ENCODE measurements at regions not wholly inside any gene's neighbourhood (a gene's known extent, or its start where the extent isn't known, plus 50 kb on each side); places are given as distances from the start of the nearest gene placed in this dataset.

DNA sequence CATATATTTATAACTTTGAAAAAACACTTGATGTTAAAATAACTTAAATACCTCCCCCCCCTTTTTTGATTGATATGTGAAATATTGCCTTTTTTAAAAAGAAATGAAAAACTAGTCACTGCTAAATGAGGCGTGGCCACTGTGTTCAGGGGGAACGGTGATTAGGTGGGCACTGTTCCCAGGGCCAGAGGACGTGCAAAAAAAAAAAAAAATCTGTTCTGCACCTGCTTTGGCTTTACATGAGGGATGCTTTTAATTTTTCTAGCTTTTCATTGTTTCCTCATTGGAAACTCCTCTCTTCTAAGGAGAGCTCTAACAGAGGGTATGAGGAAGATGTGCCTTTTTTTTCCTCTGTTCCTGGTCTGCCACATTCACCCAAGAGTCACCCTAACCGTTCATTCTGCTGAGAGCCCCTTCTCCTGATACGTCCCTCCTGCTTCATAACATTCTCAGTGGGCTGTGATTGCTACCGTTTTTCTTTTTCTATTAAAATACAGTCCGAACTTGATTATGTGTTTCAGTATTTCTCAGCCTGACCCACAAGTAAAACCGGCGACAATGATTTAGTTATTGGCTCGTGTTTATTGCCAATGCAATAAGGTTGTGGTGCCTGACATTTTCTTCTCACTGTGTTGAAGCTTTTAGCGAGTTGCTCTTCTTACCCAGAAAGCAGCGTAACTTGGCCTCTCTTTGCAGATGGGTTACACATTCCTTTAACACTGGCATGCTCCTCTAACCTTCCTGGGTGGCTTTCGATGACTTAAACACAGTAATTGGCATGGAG lies 64.8 kb upstream of the ZNF536 start:
- Histone ChIP-seq H3K27me3 (no peaks in the 10 kb centered on the region), H4K20me1 (no peaks in the 10 kb centered on the region), H3K9ac (no peak overlapping the region), H3K4me3 (no peak overlapping the region), H3K4me2 (no peak overlapping the region), H3K27ac (no peak overlapping the region), H3K4me1 (no peaks in the 10 kb centered on the region), H3K9me3 (no peaks in the 10 kb centered on the region), H3K36me3 (no peaks in the 10 kb centered on the region)
- no peak for TF ChIP-seq Cebpa-rat (IDR thresholded peaks at IDR 0.05)

DNA sequence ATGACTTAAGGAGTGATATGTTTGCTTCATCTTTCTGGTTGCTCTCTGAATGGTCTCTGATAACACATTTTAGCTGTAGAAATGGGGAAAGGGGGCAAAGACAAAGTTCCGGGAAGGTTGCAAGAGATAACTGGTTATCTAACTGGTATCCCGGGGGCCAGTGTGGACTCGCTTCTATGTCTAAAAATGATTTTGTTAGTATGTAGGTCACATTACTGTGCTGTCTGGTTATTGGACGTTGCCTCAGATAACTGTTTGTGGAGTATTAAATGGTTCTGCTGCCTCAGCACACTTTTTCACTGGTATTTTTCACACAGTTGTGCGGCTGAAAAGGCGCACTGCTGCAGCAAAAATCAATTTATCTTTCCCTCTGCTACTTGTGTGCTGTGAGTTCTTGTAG lies 63.0 kb upstream of the ZNF536 start:
- Histone ChIP-seq H4K20me1 (no peaks in the 10 kb centered on the region), H3K4me3 (no peak overlapping the region), H3K4me1 (no peaks in the 10 kb centered on the region), H3K36me3 (no peaks in the 10 kb centered on the region), H3K9me3 (no peaks in the 10 kb centered on the region), H3K4me2 (no peak overlapping the region), H3K27ac (no peak overlapping the region), H3K27me3 (no peaks in the 10 kb centered on the region), H3K9ac (no peak overlapping the region)
- TF ChIP-seq Cebpa-rat (IDR thresholded peaks at IDR 0.05) = no peak

DNA sequence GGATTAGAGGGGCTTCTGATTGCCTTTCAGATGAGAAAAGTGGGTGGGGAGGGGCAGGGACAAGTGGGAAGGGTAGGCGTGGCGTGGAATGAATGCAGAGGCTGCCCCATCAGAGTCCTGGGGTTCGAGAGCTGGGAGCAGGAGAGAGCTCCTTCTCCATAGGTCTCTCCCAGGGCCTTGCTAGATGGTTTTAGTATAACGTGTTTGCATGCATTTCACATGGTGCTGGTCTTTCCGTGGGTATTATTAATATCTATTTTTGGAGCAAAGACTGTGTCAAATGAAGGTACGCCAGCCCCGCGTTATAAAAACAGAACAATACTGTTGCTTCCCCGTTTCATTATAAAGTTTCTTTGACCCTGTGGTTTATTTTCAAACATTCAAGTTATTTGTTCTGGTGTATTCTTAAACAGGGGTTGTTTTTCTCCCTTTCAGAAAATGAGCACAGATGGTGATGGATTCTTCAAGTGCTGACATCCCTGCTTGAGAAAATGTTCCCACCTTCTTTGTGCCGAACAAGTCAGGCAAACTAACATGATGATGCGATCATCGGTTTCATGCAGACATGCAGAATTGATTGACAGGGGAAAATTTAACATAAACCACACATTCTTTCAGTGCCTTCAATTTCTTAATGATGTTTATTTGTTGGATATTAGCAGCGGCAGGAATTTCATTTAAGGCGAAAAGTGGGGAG lies 62.1 kb upstream of the ZNF536 start:
- Histone ChIP-seq H4K20me1 (no peaks in the 10 kb centered on the region), H3K9ac (no peak overlapping the region), H3K9me3 (0 out of 2 replicates have a peak, but pooled peaks cover under 1% of the 10 kb centered on the region), H3K27ac (no peak overlapping the region), H3K4me3 (no peak overlapping the region), H3K36me3 (no peaks in the 10 kb centered on the region), H3K27me3 (no peaks in the 10 kb centered on the region), H3K4me2 (no peak overlapping the region), H3K4me1 (no peaks in the 10 kb centered on the region)
- TF ChIP-seq Cebpa-rat (IDR thresholded peaks at IDR 0.05) = no peak

DNA sequence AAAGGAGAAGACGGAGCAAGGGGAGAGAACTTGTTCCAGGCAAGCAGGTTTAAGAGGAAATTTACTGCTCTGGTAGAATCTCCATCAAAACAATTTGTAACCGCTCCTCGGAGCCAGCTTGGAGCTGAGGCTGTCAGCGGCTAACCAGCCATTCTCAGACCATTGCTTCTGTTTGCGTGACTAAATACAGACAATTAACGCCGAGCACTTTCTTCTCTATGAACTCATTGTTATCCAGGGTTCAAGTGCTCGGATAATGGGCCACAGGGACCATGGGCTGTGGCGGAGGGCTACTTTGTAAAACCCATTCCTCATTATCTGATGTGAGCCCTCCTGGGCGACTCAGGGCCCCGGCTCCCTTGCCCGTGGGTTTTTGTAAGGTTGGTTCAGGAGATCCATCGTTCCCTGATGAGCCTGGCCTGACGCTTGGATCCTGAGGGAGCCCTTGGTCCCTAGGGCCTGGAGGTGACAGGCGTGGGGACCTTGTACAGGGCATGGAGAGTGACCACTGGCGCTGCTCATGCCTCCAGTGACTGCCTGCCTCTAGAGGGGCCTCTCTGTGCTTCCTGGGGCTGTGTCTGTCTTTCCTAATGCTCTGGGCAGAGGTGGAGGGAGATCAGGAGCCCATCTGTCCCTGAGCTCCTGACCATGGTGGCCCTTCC lies 61.5 kb upstream of the ZNF536 start:
- Histone ChIP-seq H3K4me3 (no peak overlapping the region), H4K20me1 (no peaks in the 10 kb centered on the region), H3K27ac (no peak overlapping the region), H3K27me3 (no peaks in the 10 kb centered on the region), H3K4me2 (no peak overlapping the region), H3K4me1 (no peaks in the 10 kb centered on the region), H3K9me3 (peaks cover 4% of the 10 kb centered on the region; the same call in 1 of the 2 replicates), H3K36me3 (no peaks in the 10 kb centered on the region), H3K9ac (no peak overlapping the region)
- no peak for TF ChIP-seq Cebpa-rat (IDR thresholded peaks at IDR 0.05)

DNA sequence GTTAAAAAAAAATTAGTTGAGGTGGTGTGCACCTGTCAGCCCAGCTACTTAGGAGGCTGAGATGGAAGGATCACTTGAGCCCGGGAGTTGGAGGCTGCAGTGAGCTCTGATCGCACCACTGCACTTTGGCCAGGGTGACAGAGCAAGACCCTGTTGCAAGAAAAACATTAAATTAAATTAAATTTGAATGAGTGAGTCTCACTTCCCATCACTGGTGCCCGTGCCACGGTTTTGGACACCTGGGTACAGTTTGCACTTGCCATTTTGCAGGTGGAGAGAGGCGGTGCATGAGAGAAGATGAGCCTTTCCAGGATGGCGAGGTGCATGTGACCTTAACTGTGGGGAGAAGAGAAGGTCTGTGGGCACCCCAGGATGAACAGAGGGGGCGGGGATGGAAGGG lies 60.3 kb upstream of the ZNF536 start:
- H4K20me1 ChIP-seq = no peaks in the 10 kb centered on the region
- H3K4me1 ChIP-seq = no peaks in the 10 kb centered on the region
- no peak overlapping the region for H3K4me2 ChIP-seq
- H3K36me3 ChIP-seq = no peaks in the 10 kb centered on the region
- H3K4me3 ChIP-seq = no peak overlapping the region
- no peak for TF ChIP-seq Cebpa-rat (IDR thresholded peaks at IDR 0.05)
- no peak overlapping the region for H3K9ac ChIP-seq
- H3K27me3 ChIP-seq = no peaks in the 10 kb centered on the region
- H3K9me3 ChIP-seq = peaks cover 7% of the 10 kb centered on the region; the same call in 1 of the 2 replicates
- no peak overlapping the region for H3K27ac ChIP-seq

DNA sequence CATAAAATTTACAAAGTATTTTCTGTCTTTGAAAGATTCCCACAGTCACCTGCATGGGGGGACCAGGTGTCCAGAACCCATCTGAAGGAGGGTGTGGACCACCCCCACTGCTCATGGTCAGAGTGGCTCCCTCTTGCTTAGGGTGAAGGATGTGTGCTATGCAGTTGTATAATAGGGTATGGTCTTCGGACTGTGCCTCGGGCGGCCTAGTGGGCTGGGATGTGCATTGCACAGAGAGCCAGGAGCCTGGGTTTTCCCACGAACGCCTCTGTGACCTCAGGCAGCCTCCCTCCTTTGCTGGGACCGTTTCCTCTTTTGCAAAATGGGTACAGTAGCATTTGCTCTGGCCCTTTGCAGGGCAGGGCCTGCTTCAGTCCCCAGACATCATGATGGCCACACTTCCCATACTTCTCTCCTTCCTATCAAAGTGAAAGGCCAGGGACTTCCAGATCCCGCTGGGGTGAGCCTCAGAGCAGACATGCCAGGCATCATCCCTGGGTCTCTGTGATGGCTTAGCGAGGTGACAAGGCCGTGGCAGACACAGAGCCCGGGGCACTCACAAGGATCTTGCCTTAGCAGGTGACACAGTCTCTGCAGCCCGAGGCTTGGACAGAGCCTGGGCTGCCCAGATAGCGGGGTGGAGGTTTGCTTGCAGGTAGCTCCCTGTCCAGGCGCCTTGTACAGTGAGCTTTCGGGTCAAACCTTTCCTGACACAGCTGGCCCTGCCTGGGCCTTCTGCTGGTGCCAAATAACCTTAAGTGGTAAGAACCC lies 59.4 kb upstream of the ZNF536 start:
- Histone ChIP-seq H3K36me3 (no peaks in the 10 kb centered on the region), H3K27ac (no peak overlapping the region), H3K9ac (no peak overlapping the region), H3K9me3 (peaks cover 7% of the 10 kb centered on the region; the same call in 1 of the 2 replicates), H4K20me1 (no peaks in the 10 kb centered on the region), H3K4me1 (no peaks in the 10 kb centered on the region), H3K4me3 (no peak overlapping the region), H3K4me2 (no peak overlapping the region), H3K27me3 (no peaks in the 10 kb centered on the region)
- TF ChIP-seq Cebpa-rat (IDR thresholded peaks at IDR 0.05) = no peak

DNA sequence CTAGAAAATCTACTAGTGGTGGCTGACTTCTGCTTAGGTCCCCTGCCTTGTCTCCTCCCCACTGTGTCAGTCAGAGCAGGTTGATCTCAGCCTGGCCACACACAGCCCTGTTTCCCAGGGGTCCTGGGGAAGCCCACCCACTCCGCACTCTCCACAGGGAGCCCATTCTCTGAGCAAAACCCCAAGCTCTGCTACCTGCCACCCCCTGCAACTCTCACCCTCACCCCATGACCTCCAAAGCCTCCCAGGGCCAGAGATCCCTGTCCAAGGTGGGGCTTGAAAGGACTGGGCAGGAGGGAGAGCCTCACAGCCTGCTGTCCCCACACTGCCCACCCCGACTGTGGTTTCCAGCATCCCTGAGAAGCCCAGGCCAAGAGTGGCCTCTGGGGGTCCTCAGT lies 58.8 kb upstream of the ZNF536 start:
- Histone ChIP-seq H3K4me1 (no peaks in the 10 kb centered on the region), H4K20me1 (no peaks in the 10 kb centered on the region), H3K27me3 (no peaks in the 10 kb centered on the region), H3K9me3 (peaks cover 7% of the 10 kb centered on the region; the same call in 1 of the 2 replicates), H3K4me3 (no peak overlapping the region), H3K4me2 (no peak overlapping the region), H3K36me3 (no peaks in the 10 kb centered on the region), H3K9ac (no peak overlapping the region), H3K27ac (no peak overlapping the region)
- TF ChIP-seq Cebpa-rat (IDR thresholded peaks at IDR 0.05) = no peak

DNA sequence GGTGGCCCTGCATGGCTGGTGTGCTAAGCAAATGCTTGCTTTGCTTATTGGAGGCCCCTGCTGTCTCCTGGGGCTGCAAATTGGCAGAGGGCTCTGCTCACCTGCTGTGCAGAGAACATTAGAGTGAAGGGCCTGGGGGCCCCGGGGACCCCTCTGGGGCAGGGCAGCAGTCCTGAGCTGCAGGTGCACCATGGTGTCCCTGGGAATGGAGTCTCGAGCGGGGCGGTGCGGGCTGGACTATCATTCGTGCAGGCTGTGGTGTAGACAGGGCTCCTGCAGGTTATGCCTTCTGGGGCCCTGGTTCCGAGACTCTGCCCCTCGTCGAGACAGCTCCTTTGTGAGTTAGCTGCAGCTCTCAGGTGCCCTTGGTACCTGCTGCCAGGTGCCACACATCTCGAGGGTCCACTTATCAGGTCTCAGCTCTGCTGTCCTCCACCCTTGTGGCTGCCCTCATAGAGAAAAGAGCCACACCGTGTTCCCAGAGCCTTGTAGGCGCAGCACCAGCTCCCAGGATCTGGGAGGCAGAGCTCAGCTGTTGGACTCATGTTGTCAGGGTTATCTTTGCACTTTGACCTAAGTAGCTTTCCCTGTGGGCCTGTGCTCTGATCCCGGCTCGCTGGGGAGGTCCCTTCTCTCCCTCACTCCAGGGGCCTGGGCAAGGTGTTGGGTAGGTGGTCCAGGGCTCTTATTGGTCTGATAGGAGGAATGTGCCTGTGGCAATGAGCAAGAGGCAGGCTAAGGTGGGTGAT lies 58.0 kb upstream of the ZNF536 start:
- TF ChIP-seq Cebpa-rat (IDR thresholded peaks at IDR 0.05) = no peak
- Histone ChIP-seq H3K9me3 (peaks cover 7% of the 10 kb centered on the region; the same call in 1 of the 2 replicates), H3K4me3 (no peak overlapping the region)

DNA sequence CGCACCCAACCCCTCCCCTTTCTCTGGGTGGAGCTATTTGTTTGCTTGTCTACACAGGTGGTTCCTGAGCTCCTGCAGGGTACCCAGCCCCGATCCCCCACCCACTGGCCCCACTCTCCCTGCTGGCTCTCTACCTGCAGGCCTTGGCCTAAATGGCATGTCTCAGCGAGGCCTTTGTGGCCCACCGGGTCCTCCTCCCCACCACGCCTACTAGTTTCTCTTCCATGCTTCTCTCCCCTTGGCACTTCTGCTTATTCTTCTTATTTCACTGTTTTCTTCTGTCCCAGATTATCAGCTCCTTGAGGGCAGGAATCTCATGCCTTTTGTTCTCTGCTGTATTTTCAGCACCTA lies 57.4 kb upstream of the ZNF536 start:
- Histone ChIP-seq H3K9ac (no peak overlapping the region), H4K20me1 (no peaks in the 10 kb centered on the region), H3K9me3 (peaks cover 7% of the 10 kb centered on the region; the same call in 1 of the 2 replicates), H3K4me3 (no peak overlapping the region), H3K36me3 (no peaks in the 10 kb centered on the region), H3K4me2 (no peak overlapping the region), H3K27ac (no peak overlapping the region), H3K4me1 (no peaks in the 10 kb centered on the region), H3K27me3 (no peaks in the 10 kb centered on the region)
- no peak for TF ChIP-seq Cebpa-rat (IDR thresholded peaks at IDR 0.05)

More for the DNA sequence above, 58.0 kb upstream of the ZNF536 start:
- H3K9ac ChIP-seq = no peak overlapping the region
- no peaks in the 10 kb centered on the region for H3K36me3 ChIP-seq
- no peaks in the 10 kb centered on the region for H4K20me1 ChIP-seq
- H3K27me3 ChIP-seq = no peaks in the 10 kb centered on the region
- no peak overlapping the region for H3K27ac ChIP-seq
- H3K4me1 ChIP-seq = no peaks in the 10 kb centered on the region
- H3K4me2 ChIP-seq = no peak overlapping the region
